DND-41 (cell line): ENCODE measurements at regions not wholly inside any gene's neighbourhood (a gene's known extent, or its start where the extent isn't known, plus 50 kb on each side); places are given as distances from the start of the nearest gene placed in this dataset.

ENCODE experiments used
- EZH2 ChIP-seq: IDR thresholded peaks from 3 replicates; pipeline ENCODE4 v1.6.1; 2012; ENCODE audit warnings: borderline replicate concordance, low read depth, mild to moderate bottlenecking, moderate library complexity, low read length, inconsistent platforms; ENCODE audit not compliant: severe bottlenecking
- TF ChIP-seq, protein P1 (sequence below): IDR thresholded peaks from 2 replicates; pipeline ENCODE4 v1.5.1; 2012; ENCODE audit warnings: borderline replicate concordance, low read length, moderate library complexity, mild to moderate bottlenecking; ENCODE audit not compliant: poor library complexity, severe bottlenecking; ENCODE audit errors: extremely low read depth

DNA sequence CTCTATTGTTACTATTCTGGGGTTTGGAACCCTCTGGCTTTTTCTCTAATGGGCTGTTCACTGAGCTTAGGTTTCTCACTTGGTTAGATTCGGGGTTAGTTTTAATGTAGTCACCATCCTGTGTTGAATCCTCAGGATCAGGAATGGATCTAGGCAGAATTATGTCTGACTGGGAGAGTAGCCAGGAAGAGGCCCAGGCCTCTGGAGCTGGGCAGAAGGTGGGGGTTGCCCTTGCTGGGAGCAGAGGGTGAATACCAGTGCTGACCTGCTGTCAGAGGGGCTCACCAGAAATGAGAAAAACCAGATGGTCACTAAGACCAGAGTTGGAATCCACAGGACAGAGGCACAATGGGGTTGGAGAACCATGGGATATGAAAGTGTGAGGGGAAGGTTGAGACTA is 126.6 kb upstream of the SLC4A4 start:
- TF ChIP-seq, protein P1, sequence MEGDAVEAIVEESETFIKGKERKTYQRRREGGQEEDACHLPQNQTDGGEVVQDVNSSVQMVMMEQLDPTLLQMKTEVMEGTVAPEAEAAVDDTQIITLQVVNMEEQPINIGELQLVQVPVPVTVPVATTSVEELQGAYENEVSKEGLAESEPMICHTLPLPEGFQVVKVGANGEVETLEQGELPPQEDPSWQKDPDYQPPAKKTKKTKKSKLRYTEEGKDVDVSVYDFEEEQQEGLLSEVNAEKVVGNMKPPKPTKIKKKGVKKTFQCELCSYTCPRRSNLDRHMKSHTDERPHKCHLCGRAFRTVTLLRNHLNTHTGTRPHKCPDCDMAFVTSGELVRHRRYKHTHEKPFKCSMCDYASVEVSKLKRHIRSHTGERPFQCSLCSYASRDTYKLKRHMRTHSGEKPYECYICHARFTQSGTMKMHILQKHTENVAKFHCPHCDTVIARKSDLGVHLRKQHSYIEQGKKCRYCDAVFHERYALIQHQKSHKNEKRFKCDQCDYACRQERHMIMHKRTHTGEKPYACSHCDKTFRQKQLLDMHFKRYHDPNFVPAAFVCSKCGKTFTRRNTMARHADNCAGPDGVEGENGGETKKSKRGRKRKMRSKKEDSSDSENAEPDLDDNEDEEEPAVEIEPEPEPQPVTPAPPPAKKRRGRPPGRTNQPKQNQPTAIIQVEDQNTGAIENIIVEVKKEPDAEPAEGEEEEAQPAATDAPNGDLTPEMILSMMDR, result no peak
- no peak for TF ChIP-seq EZH2
